ENCODE measurements at regions not wholly inside any gene's neighbourhood (a gene's known extent, or its start where the extent isn't known, plus 50 kb on each side); places are given as distances from the start of the nearest gene placed in this dataset.
"Not testable (repeated sequence)": the region's sequence is repeated elsewhere in the genome, so short reads cannot be mapped to it uniquely, and the experiment has no call there.

GRCh38 chrX:140157611-140158010 lies 192.3 kb upstream of the CXorf66 start:
- DNase-seq, result no peak

GRCh38 chrX:140157143-140157542 lies 191.8 kb upstream of the CXorf66 start:
- no peak for DNase-seq

- DNase-seq, result no peak
Measured at GRCh38 chrX:140151316-140151715, 186.0 kb upstream of the CXorf66 start.

- no peak for DNase-seq
Measured at GRCh38 chrX:140149761-140150160, 184.4 kb upstream of the CXorf66 start.

GRCh38 chrX:140141444-140142029 lies 176.2 kb upstream of the CXorf66 start:
- DNase-seq, result no peak

- not testable (repeated sequence) for DNase-seq
Measured at GRCh38 chrX:140138492-140138891, 173.2 kb upstream of the CXorf66 start.

GRCh38 chrX:140138065-140138464 lies 172.7 kb upstream of the CXorf66 start:
- DNase-seq, result not testable (repeated sequence)

- DNase-seq, result no peak
Measured at GRCh38 chrX:140132937-140133336, 167.6 kb upstream of the CXorf66 start.

- DNase-seq, result no peak
Measured at GRCh38 chrX:140123446-140123845, 158.1 kb upstream of the CXorf66 start.

- not testable (repeated sequence) for DNase-seq
Measured at GRCh38 chrX:140114059-140114458, 148.7 kb upstream of the CXorf66 start.

- DNase-seq, result no peak
Measured at GRCh38 chrX:140110081-140110650, 144.8 kb upstream of the CXorf66 start.

- DNase-seq, result no peak
Measured at GRCh38 chrX:140104760-140105159, 139.4 kb upstream of the CXorf66 start.

- DNase-seq, result no peak
Measured at GRCh38 chrX:140099221-140099620, 133.9 kb upstream of the CXorf66 start.

- DNase-seq, result no peak
Measured at GRCh38 chrX:140092121-140092520, 126.8 kb upstream of the CXorf66 start.

- peak; percentile 1 to 8 for DNase-seq
Measured at GRCh38 chrX:140091125-140091886, 126.0 kb upstream of the CXorf66 start.

GRCh38 chrX:140090800-140091124 lies 125.4 kb upstream of the CXorf66 start:
- no peak for DNase-seq

- no peak for DNase-seq
Measured at GRCh38 chrX:140088438-140088837, 123.1 kb upstream of the CXorf66 start.

GRCh38 chrX:140087875-140088274 lies 122.6 kb upstream of the CXorf66 start:
- DNase-seq, result no peak

GRCh38 chrX:140086691-140087090 lies 121.4 kb upstream of the CXorf66 start:
- DNase-seq, result no peak

- not testable (repeated sequence) for DNase-seq
Measured at GRCh38 chrX:140074851-140075250, 109.5 kb upstream of the CXorf66 start.

- DNase-seq, result no peak
Measured at GRCh38 chrX:140071037-140071436, 105.7 kb upstream of the CXorf66 start.

GRCh38 chrX:140065961-140066662 lies 100.8 kb upstream of the CXorf66 start:
- DNase-seq, result no peak

GRCh38 chrX:140064993-140065392 lies 99.7 kb upstream of the CXorf66 start:
- no peak for DNase-seq

- peak; percentile 26 to 35 for DNase-seq
Measured at GRCh38 chrX:140057001-140057411, 91.7 kb upstream of the CXorf66 start.

Data from activated CD4-positive, alpha-beta T cell treated with anti-CD3 and anti-CD28 coated beads, Interleukin-2, amount 50 U/mL, for 4 hours (primary cell).